GM21381 (cell line): ENCODE measurements at regions not wholly inside any gene's neighbourhood (a gene's known extent, or its start where the extent isn't known, plus 50 kb on each side); places are given as distances from the start of the nearest gene placed in this dataset.
"Not testable (repeated sequence)": the region's sequence is repeated elsewhere in the genome, so short reads cannot be mapped to it uniquely, and the experiment has no call there.

Source experiments
- ATAC-seq: cut with Tn5 transposase; IDR thresholded peaks from one replicate; pipeline ENCODE4 v1.9.1; 2021; ENCODE audit warnings: mild to moderate bottlenecking, moderate library complexity; ENCODE audit not compliant: unreplicated experiment

- no peak for ATAC-seq
These were observed 95.1 kb upstream of the TMEM178A start for GRCh38 chr2:39570614-39571013.

DNA sequence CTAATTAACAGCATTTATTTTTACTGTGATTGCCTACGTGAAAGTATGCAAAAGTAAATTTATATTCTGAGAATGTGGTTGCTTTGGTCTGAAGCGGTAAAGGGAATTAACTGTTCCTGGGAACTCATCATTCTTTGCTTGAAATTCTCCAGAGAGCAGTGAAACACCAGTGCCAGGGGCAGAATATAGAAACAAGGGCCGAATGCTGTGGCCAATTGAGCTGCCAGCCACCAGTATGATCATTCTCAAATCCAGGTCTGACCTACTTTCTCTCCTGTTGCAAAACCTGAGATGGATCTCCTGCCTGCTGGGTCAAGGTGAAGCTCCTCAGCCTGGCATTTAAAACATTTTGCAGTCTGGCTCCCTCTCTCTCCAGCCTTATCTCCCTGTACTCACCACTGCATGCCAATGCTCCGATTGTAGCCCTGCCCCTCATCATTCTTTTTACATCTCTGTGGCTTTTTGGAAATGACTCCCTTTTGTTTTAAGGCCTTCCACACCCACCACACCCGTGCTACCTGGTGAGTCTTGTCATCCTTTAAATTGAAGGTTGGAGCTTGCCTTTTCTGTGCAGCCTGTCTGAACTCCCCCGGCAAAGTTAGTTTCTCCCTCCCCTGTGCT lies 94.5 kb upstream of the TMEM178A start:
- no peak for ATAC-seq

- no peak for ATAC-seq
These were observed 92.4 kb upstream of the TMEM178A start for GRCh38 chr2:39573276-39573675.

- no peak for ATAC-seq
These were observed 83.9 kb upstream of the TMEM178A start for GRCh38 chr2:39581866-39582265.

DNA sequence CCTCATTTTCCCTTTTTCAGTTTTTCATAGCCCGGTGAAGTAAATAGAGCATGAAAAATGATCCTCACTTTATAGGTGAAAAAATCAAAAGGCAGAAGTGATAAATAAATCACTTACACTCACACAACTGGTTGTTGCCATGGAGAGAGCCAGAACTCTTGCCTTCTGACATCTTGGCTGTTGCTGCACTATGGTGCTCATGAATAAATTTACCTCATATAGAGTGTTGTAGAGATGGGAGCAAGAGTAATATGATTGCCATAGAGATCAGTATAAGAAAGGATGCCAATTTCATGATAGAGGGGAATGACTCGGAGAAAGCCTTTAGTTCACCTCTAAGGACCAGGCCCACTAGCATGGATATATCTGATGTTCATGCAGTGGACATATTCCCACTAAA lies 82.5 kb upstream of the TMEM178A start:
- no peak for ATAC-seq

DNA sequence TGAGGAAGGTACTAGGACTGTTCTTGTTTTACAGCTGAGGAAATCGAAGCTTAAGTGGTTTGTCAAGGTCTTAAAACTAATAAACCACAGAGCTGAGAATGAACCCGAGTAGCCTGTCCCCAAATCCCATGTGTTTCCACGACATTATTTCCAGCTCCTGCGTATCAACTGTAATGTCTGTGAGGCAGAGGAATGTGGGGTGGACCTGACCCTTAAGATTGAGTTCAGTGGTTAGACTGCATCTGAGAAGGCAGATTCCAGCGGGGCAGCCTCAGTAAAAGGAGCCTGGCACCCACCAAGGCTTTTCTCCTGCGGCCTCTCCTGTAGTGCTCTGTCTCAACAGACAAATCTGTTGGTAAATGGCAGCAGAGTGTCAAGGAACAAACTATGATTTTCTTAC lies 81.9 kb upstream of the TMEM178A start:
- no peak for ATAC-seq

DNA sequence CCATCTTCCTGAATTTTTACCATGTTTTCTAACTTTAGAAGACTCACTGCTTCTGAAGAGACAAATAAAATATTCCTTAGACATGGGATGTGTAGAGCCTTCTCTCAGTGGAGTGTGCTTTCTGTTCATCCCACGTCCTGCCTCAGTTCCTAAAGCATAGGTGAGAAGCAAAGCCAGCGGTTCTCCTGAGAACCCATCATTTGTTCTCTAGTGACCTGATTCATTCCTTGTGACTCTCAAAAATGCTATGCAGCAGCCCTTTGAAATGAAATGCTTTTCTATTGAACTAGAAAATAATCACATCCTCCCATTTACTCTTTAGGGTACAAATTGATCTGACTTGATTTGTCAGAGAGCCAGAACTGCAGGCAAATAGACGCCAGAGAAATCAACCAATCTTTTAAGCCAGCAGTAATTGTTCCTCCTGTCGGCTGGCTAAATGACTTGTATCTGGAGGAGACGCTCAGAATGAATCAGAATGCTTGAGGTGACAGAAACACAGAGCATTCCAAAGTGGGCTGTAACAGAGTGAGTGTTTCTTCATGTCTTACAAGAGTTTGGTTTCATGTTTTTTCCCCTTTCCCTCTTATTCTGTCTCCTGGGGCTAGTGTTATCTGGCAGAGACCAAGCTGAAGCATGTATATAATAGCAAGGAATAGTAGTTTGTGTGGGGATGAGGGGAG lies 81.3 kb upstream of the TMEM178A start:
- ATAC-seq, result no peak

- not testable (repeated sequence) for ATAC-seq
These were observed 80.2 kb upstream of the TMEM178A start for GRCh38 chr2:39585531-39585930.

GRCh38 chr2:39587168-39587567 lies 78.5 kb upstream of the TMEM178A start:
- no peak for ATAC-seq

DNA sequence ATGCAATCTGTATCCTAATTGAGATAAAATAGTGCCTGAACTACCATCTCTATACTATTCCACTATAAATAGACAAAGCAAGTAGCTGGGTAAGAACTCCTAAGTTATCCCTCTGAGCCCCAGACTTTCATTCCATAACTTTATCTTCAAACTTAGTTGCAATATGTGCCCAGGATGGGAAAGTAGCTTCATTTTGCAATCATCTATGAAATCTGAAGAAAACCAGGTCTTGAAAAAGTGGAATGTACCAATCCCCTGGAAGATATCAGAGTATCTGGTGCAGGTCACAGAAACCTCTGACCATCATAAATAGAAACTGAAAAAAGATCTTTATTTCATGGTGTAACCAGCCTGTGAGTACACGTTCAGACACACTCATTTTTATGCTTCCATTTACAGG lies 78.1 kb upstream of the TMEM178A start:
- ATAC-seq, result no peak

GRCh38 chr2:39593439-39594393 lies 72.0 kb upstream of the TMEM178A start:
- ATAC-seq, result no peak

GRCh38 chr2:39595116-39595515 lies 70.6 kb upstream of the TMEM178A start:
- no peak for ATAC-seq

- ATAC-seq, result no peak
These were observed 68.4 kb upstream of the TMEM178A start for GRCh38 chr2:39597314-39597713.

DNA sequence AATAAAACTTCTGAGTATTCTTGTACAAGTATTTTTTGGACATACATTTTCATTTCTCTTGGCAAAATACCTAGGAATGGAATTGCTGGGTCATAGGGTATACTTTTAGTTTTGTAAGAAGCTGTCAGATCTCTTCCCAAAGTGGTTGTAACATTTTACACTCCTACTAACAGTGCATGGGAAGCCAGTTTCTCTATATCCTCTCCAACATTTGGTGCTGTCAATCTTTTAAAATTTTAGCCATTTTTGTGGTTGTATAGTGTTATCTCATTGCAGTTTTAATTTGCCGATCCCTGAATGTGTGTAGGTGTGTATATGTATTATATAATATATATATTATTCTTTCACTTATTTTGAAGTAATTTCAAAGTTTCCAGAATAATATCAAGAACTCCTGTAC lies 63.1 kb upstream of the TMEM178A start:
- no peak for ATAC-seq

GRCh38 chr2:39603436-39603835 lies 62.3 kb upstream of the TMEM178A start:
- no peak for ATAC-seq

- ATAC-seq, result no peak
These were observed 60.9 kb upstream of the TMEM178A start for GRCh38 chr2:39604866-39605265.

- ATAC-seq, result no peak
These were observed 59.1 kb upstream of the TMEM178A start for GRCh38 chr2:39606585-39606984.

GRCh38 chr2:39607538-39608262 lies 58.0 kb upstream of the TMEM178A start:
- ATAC-seq, result no peak

DNA sequence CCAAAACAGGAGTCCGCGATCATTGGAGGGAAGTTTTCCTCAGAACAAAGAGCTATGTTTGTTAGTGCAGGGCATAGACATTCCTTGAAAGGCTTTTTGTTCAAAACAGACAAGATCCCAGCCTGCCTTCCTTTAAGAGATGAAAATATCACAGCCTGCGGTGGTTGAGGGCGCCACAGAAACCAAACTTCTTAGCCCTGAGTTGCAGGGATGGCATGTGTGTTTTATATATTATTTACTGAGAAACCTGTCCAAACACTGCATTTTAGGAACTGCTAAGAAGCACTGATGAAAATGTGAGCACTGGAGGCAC lies 57.5 kb upstream of the TMEM178A start:
- ATAC-seq, result no peak

GRCh38 chr2:39608686-39609441 lies 56.9 kb upstream of the TMEM178A start:
- ATAC-seq, result no peak

- no peak for ATAC-seq
These were observed 55.8 kb upstream of the TMEM178A start for GRCh38 chr2:39609917-39610316.
